ENCODE measurements at regions not wholly inside any gene's neighbourhood (a gene's known extent, or its start where the extent isn't known, plus 50 kb on each side); places are given as distances from the start of the nearest gene placed in this dataset.

DNA sequence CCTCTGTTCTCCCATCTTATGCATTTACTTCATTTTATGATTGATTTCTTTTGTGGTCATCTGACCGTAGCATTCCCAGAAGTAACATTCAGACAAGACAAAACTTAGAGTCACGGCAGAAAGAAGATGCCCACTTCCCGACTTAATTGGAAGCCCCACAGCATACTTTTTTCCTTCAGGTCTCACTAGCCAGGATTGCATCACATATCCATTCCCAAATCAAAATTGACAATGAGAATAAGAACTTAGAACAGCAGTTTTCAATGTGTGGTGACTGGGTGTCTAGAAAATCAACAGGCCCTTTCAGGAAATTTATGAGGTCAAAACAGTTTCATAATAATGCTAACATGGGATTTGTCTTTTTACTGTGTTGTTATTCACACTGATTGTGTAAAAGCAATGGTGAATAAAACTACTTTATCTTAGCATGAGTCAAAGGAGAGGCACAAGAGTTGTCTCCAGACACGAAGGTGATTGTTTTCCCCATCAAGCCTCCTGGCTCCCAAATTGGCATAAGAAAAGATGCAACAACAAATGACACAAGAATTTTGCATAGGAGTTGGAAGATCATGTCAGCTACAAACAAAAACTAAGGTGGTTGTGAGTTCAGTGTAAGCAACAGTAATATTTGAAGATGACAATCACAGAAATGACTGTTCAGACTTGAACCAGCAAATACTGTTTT lies 493.9 kb downstream of the HTR7 start:
- H3K36me3 ChIP-seq (ENCODE audit: insufficient read depth, low read length): no peaks in the 10 kb centered on the region
- H3K4me2 ChIP-seq (ENCODE audit: low read length): no peak overlapping the region
- H3K27me3 ChIP-seq (ENCODE audit: control insufficient read depth, insufficient read depth, low read length): no peaks in the 10 kb centered on the region
- H3K9me3 ChIP-seq (replicated peaks; ENCODE audit: low read length): no peaks in the 10 kb centered on the region
- no peak overlapping the region for H3K4me3 ChIP-seq (ENCODE audit: low read length)
- no peak overlapping the region for H3K9ac ChIP-seq (ENCODE audit: low read depth, low read length)
- H3K4me1 ChIP-seq (ENCODE audit: control insufficient read depth, insufficient read depth, low read length): no peaks in the 10 kb centered on the region

GRCh38 chr10:90372451-90372850 lies 485.4 kb downstream of the HTR7 start:
- H3K9ac ChIP-seq (ENCODE audit: low read depth, low read length): no peak overlapping the region
- no peak overlapping the region for H3K4me3 ChIP-seq (ENCODE audit: low read length)
- H3K4me1 ChIP-seq (ENCODE audit: control insufficient read depth, insufficient read depth, low read length): no peaks in the 10 kb centered on the region
- no peaks in the 10 kb centered on the region for H3K36me3 ChIP-seq (ENCODE audit: insufficient read depth, low read length)
- no peaks in the 10 kb centered on the region for H3K9me3 ChIP-seq (replicated peaks; ENCODE audit: low read length)
- no peak overlapping the region for H3K4me2 ChIP-seq (ENCODE audit: low read length)
- H3K27me3 ChIP-seq (ENCODE audit: control insufficient read depth, insufficient read depth, low read length): no peaks in the 10 kb centered on the region

DNA sequence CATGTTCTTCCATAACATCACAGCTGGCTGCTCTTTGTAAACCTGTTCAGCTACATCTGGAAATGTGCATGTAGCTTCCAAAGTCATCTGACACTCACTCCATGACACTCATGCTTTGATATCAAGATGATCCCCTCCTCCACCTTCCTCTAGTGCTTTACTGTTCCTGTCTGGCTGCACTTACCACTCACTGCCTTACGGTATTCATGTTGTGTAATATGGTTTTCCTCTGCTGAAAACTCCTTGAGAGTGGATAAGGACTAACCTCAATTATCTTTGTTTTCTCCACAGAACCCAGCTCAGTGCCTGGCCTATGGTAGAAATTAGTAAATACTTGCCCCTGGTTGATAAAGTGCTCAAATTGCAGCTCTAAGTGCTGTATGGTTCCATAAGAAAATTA lies 483.9 kb downstream of the HTR7 start:
- H3K4me2 ChIP-seq (ENCODE audit: low read length): no peak overlapping the region
- H3K27me3 ChIP-seq (ENCODE audit: control insufficient read depth, insufficient read depth, low read length): no peaks in the 10 kb centered on the region
- H3K9me3 ChIP-seq (replicated peaks; ENCODE audit: low read length): no peaks in the 10 kb centered on the region
- no peak overlapping the region for H3K9ac ChIP-seq (ENCODE audit: low read depth, low read length)
- peaks cover 10% of the 10 kb centered on the region for H3K4me1 ChIP-seq (ENCODE audit: control insufficient read depth, insufficient read depth, low read length)
- no peaks in the 10 kb centered on the region for H3K36me3 ChIP-seq (ENCODE audit: insufficient read depth, low read length)
- H3K4me3 ChIP-seq (ENCODE audit: low read length): no peak overlapping the region

DNA sequence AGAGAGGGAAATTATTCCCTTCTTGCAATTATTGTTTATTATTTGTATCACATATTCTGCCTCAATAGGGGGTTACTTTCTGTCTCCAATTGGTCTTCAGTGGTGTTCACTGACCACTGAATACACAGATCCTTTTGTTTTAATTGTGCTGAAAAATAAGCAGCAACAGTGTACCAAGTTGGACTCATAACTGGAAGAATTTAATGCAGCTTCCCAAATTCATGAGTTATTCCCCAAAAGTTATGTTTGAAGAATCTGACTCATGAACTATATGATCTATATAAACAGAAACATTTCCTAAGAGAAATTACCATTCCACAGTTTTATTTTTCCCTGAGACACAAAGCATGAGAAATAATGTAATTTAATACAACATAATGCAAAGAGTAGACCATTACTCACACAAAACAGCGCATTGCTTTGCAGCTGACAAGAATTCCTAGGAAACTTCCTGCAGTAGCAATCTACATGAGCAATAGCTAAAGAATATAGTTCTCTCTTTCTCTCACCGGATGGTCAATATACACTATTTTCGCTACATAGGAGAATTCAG lies 479.2 kb downstream of the HTR7 start:
- no peaks in the 10 kb centered on the region for H3K36me3 ChIP-seq (ENCODE audit: insufficient read depth, low read length)
- peak overlapping the region; percentile 33 for H3K4me2 ChIP-seq (ENCODE audit: low read length)
- no peak overlapping the region for H3K9ac ChIP-seq (ENCODE audit: low read depth, low read length)

DNA sequence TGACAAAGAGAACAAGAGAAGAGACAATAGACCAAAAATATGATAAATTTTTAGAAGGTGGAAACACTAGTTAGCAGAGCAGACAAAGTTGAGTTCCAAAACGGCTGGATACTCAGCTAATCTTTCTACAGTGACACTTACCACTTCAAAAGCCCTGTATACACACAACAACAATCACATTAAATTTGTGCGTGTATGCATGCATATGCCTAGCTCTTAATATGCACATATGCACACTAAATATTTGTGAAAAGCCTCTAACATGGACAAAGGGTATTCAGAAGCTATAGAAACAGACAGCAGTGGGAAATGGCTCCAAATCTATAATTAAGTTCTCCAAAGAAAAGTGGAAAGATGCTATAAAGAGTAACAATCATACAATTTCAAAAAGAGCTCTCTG lies 476.4 kb downstream of the HTR7 start:
- Histone ChIP-seq H3K27me3 (ENCODE audit: control insufficient read depth, insufficient read depth, low read length) (no peaks in the 10 kb centered on the region), H3K9me3 (replicated peaks; ENCODE audit: low read length) (no peaks in the 10 kb centered on the region)

More for the DNA sequence above, 479.2 kb downstream of the HTR7 start:
- no peak overlapping the region for H3K4me3 ChIP-seq (ENCODE audit: low read length)
- H3K9me3 ChIP-seq (replicated peaks; ENCODE audit: low read length): no peaks in the 10 kb centered on the region
- H3K4me1 ChIP-seq (ENCODE audit: control insufficient read depth, insufficient read depth, low read length): peaks cover 14% of the 10 kb centered on the region
- H3K27me3 ChIP-seq (ENCODE audit: control insufficient read depth, insufficient read depth, low read length): no peaks in the 10 kb centered on the region

DNA sequence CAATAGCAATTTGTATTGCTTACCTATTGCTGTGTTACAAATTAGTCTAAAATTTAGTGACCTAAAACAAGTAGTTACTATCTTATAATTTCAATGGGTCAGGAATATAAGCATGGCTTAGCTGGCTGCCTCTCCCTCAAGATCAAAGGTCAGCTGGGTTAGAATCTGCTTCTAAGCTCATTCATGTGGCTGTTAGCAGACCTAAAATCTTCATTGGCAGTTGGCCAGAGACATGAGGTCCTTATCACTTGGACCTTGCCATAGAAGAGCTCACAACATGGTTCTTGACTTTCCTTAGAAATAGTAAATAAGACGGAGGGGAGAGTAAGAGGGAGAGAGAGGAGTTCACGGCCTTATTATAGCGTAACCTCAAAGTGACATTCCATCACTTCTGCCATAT lies 468.0 kb downstream of the HTR7 start:
- H3K9ac ChIP-seq (ENCODE audit: low read depth, low read length): no peak overlapping the region
- H3K9me3 ChIP-seq (replicated peaks; ENCODE audit: low read length): no peaks in the 10 kb centered on the region
- H3K36me3 ChIP-seq (ENCODE audit: insufficient read depth, low read length): no peaks in the 10 kb centered on the region
- H3K4me1 ChIP-seq (ENCODE audit: control insufficient read depth, insufficient read depth, low read length): no peaks in the 10 kb centered on the region
- H3K4me3 ChIP-seq (ENCODE audit: low read length): no peak overlapping the region
- no peaks in the 10 kb centered on the region for H3K27me3 ChIP-seq (ENCODE audit: control insufficient read depth, insufficient read depth, low read length)
- no peak overlapping the region for H3K4me2 ChIP-seq (ENCODE audit: low read length)

More for the DNA sequence above, 476.4 kb downstream of the HTR7 start:
- Histone ChIP-seq H3K4me3 (ENCODE audit: low read length) (no peak overlapping the region), H3K4me1 (ENCODE audit: control insufficient read depth, insufficient read depth, low read length) (peaks cover 14% of the 10 kb centered on the region), H3K36me3 (ENCODE audit: insufficient read depth, low read length) (no peaks in the 10 kb centered on the region), H3K9ac (ENCODE audit: low read depth, low read length) (no peak overlapping the region), H3K4me2 (ENCODE audit: low read length) (no peak overlapping the region)

DNA sequence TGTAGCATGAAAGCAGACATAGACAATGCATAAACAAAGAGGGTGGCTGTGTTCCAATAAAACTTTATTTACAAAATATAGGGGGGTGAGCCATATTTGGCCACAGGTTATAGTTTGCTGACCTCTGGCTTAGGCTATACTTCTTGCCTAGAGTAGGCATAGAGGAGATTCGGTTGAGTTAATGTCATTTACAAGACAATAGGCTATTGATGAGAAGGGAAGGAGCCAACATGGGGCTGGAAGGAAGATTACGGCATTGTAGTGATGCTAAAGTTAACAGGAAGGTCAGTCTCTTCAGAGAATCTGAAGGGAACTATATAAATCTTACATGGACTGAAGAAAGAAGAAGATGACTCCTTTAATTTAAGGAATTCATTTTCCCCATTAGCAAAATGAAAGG lies 463.5 kb downstream of the HTR7 start:
- H3K9me3 ChIP-seq (replicated peaks; ENCODE audit: low read length): no peaks in the 10 kb centered on the region
- no peaks in the 10 kb centered on the region for H3K27me3 ChIP-seq (ENCODE audit: control insufficient read depth, insufficient read depth, low read length)
- no peak overlapping the region for H3K9ac ChIP-seq (ENCODE audit: low read depth, low read length)
- H3K4me3 ChIP-seq (ENCODE audit: low read length): no peak overlapping the region
- H3K36me3 ChIP-seq (ENCODE audit: insufficient read depth, low read length): no peaks in the 10 kb centered on the region
- no peak overlapping the region for H3K4me2 ChIP-seq (ENCODE audit: low read length)
- H3K4me1 ChIP-seq (ENCODE audit: control insufficient read depth, insufficient read depth, low read length): no peaks in the 10 kb centered on the region

DNA sequence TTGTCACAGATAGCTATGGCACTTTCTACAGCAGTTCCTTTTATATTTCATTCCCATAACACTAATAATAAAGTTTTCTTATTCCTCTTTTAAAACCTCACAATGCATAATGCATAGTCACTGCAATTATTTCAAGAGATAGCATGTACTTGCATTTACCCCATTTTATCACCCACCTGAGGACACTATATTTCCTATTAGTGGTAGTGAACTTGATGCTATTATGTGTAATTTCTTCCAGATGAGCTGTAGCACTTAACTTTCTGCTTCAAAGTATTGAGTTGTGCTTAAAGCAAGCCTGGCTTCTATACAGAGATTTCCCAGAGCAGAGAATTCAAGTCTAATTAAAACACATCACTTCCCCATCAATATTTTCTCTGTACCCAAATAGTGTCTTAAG lies 461.1 kb downstream of the HTR7 start:
- H3K9ac ChIP-seq (ENCODE audit: low read depth, low read length): no peak overlapping the region
- H3K27me3 ChIP-seq (ENCODE audit: control insufficient read depth, insufficient read depth, low read length): no peaks in the 10 kb centered on the region
- H3K4me3 ChIP-seq (ENCODE audit: low read length): no peak overlapping the region
- no peak overlapping the region for H3K4me2 ChIP-seq (ENCODE audit: low read length)
- H3K9me3 ChIP-seq (replicated peaks; ENCODE audit: low read length): no peaks in the 10 kb centered on the region
- no peaks in the 10 kb centered on the region for H3K36me3 ChIP-seq (ENCODE audit: insufficient read depth, low read length)
- no peaks in the 10 kb centered on the region for H3K4me1 ChIP-seq (ENCODE audit: control insufficient read depth, insufficient read depth, low read length)

DNA sequence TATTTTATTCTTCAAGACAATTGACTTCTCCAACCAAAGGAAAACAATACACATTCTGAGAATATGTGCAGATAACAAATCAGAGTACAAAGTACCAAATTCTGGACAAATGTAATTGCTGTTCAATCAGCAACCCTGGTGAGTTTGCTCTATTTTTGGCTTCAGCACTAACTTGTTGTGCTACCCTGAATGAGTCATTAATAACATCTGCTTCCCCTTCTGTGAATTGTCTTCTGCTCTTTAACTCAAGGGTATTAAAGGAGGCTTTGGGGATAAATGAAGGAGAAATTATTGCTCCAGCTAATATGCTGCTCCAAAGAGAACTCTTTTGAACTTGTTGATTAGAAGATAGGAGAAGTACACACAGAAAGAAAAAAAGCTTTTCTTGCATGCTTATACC lies 459.3 kb downstream of the HTR7 start:
- H3K4me2 ChIP-seq (ENCODE audit: low read length): no peak overlapping the region

DNA sequence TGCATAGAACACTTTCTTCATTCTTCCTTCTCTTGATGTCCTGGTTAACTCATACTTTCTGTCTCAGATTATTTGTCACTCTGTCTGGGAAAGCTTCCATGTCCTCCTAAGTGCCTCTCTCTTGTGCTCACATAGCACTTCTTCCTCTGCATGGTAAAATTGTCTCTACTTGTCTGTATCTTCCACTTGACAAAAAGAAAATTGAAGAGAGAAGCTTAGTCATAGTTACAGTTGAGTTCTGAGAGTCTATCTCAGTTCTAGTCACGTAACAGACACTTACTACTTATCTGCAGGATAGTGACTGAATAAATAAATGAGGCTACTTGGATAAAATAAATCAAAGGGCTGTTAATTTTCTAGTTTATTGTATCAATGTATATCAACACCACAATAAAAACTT lies 458.1 kb downstream of the HTR7 start:
- Histone ChIP-seq H3K4me1 (ENCODE audit: control insufficient read depth, insufficient read depth, low read length) (no peaks in the 10 kb centered on the region), H3K9ac (ENCODE audit: low read depth, low read length) (no peak overlapping the region), H3K9me3 (replicated peaks; ENCODE audit: low read length) (no peaks in the 10 kb centered on the region), H3K4me3 (ENCODE audit: low read length) (no peak overlapping the region), H3K4me2 (ENCODE audit: low read length) (no peak overlapping the region), H3K36me3 (ENCODE audit: insufficient read depth, low read length) (no peaks in the 10 kb centered on the region), H3K27me3 (ENCODE audit: control insufficient read depth, insufficient read depth, low read length) (no peaks in the 10 kb centered on the region)

More for the DNA sequence above, 459.3 kb downstream of the HTR7 start:
- H3K9ac ChIP-seq (ENCODE audit: low read depth, low read length): no peak overlapping the region
- no peaks in the 10 kb centered on the region for H3K9me3 ChIP-seq (replicated peaks; ENCODE audit: low read length)
- H3K4me3 ChIP-seq (ENCODE audit: low read length): no peak overlapping the region
- no peaks in the 10 kb centered on the region for H3K36me3 ChIP-seq (ENCODE audit: insufficient read depth, low read length)
- H3K27me3 ChIP-seq (ENCODE audit: control insufficient read depth, insufficient read depth, low read length): no peaks in the 10 kb centered on the region
- no peaks in the 10 kb centered on the region for H3K4me1 ChIP-seq (ENCODE audit: control insufficient read depth, insufficient read depth, low read length)

- Histone ChIP-seq H3K4me1 (ENCODE audit: control insufficient read depth, insufficient read depth, low read length) (peaks cover 11% of the 10 kb centered on the region), H3K27me3 (ENCODE audit: control insufficient read depth, insufficient read depth, low read length) (no peaks in the 10 kb centered on the region), H3K36me3 (ENCODE audit: insufficient read depth, low read length) (no peaks in the 10 kb centered on the region), H3K9me3 (replicated peaks; ENCODE audit: low read length) (no peaks in the 10 kb centered on the region), H3K9ac (ENCODE audit: low read depth, low read length) (no peak overlapping the region), H3K4me2 (ENCODE audit: low read length) (no peak overlapping the region), H3K4me3 (ENCODE audit: low read length) (no peak overlapping the region)
Observed at GRCh38 chr10:90403211-90404000, 454.4 kb downstream of the HTR7 start.

Measured in skeletal muscle satellite cell (primary cell).